PC-3 (cell line): ENCODE measurements at regions not wholly inside any gene's neighbourhood (a gene's known extent, or its start where the extent isn't known, plus 50 kb on each side); places are given as distances from the start of the nearest gene placed in this dataset.

ENCODE experiments used
- ATAC-seq: fragments of 200-7000 bp; cut with Tn5 transposase; 2 replicates; pipeline ENCODE4 v1.9.1; 2020; ENCODE audit warnings: mild to moderate bottlenecking, moderate library complexity
- BruUV-seq: library from RNA; stranded (reverse); fragments of 400-500 nt; replicated peaks from 2 replicates; lab custom pipeline; 2021; lab: Mats Ljungman, UMichigan
- CTCF ChIA-PET: fragments of 300-600 bp; sonication (Branson Sonifier 250); formaldehyde crosslinking; loops from one replicate; lab custom pipeline; 2022; ENCODE audit warnings: antibody characterized with exemption; lab: Charles Lee
- POLR2A ChIA-PET: fragments of 300-600 bp; sonication (Branson Sonifier 250); formaldehyde crosslinking; loops from one replicate; lab custom pipeline; 2022; ENCODE audit warnings: antibody characterized with exemption; ENCODE audit not compliant: unreplicated experiment; lab: Charles Lee
- DNase-seq: peaks from one replicate; pipeline ENCODE4 v3.0.0-alpha.2; 2015
- H2AFZ ChIP-seq: fragments of 300-600 bp; sonication (generic); 2 replicates; pipeline ENCODE4 v1.6.0; 2016; ENCODE audit warnings: antibody characterized with exemption, low read length
- H3F3A ChIP-seq: fragments of 300-600 bp; sonication (generic); one replicate; pipeline ENCODE4 v1.6.0; 2017; ENCODE audit warnings: antibody characterized with exemption, low read length, control low read depth, mild to moderate bottlenecking; ENCODE audit not compliant: unreplicated experiment
- H3K27ac ChIP-seq: fragments of 300-600 bp; sonication (generic); 2 replicates; pipeline ENCODE4 v1.5.1; 2016; ENCODE audit warnings: mild to moderate bottlenecking, low read length
- H3K27me3 ChIP-seq: fragments of 300-600 bp; sonication (generic); 2 replicates; pipeline ENCODE4 v1.6.1; 2016; ENCODE audit warnings: low read length, mixed read lengths
- H3K36me3 ChIP-seq: fragments of 300-600 bp; sonication (generic); 2 replicates; pipeline ENCODE4 v1.6.1; 2016; ENCODE audit warnings: low read depth, mixed run types, low read length, mixed read lengths
- H3K4me1 ChIP-seq: fragments of 300-600 bp; sonication (generic); 2 replicates; pipeline ENCODE4 v1.5.1; 2016; ENCODE audit warnings: low read length; ENCODE audit not compliant: insufficient read depth
- H3K4me2 ChIP-seq: fragments of 300-600 bp; sonication (generic); 2 replicates; pipeline ENCODE4 v1.6.0; 2016; ENCODE audit warnings: low read length
- H3K4me3 ChIP-seq: fragments of 300-600 bp; sonication (generic); 2 replicates; pipeline ENCODE4 v1.5.1; 2016; ENCODE audit warnings: mild to moderate bottlenecking, low read length, mixed read lengths
- H3K79me2 ChIP-seq: fragments of 300-600 bp; sonication (generic); 2 replicates; pipeline ENCODE4 v1.6.1; 2017; ENCODE audit warnings: low read length, mixed read lengths
- H3K9ac ChIP-seq: fragments of 300-600 bp; sonication (generic); 2 replicates; pipeline ENCODE4 v1.6.0; 2016; ENCODE audit warnings: mild to moderate bottlenecking, low read length
- H3K9me2 ChIP-seq: fragments of 300-600 bp; sonication (generic); replicated peaks from 2 replicates; pipeline ENCODE4 v1.6.1; 2016; ENCODE audit warnings: mixed run types, low read length, mixed read lengths
- H3K9me3 ChIP-seq: fragments of 300-600 bp; sonication (generic); 2 replicates; pipeline ENCODE4 v1.6.1; 2016; ENCODE audit warnings: low read length, mixed read lengths
- H4K20me1 ChIP-seq: fragments of 300-600 bp; sonication (generic); 2 replicates; pipeline ENCODE4 v1.6.1; 2016; ENCODE audit warnings: low read length, mixed read lengths
- CTCF ChIP-seq: fragments of 300-600 bp; sonication (generic); conservative IDR thresholded peaks from 2 replicates; pipeline ENCODE4 v1.5.1; 2017; ENCODE audit warnings: antibody characterized with exemption, low read depth, mild to moderate bottlenecking, low read length
- EZH2 ChIP-seq: fragments of 300-600 bp; sonication (generic); IDR thresholded peaks from one replicate; pipeline ENCODE4 v1.6.1; 2017; ENCODE audit warnings: antibody characterized with exemption, mild to moderate bottlenecking, low read length; ENCODE audit not compliant: unreplicated experiment
- EZH2phosphoT487 ChIP-seq: fragments of 300-600 bp; sonication (generic); IDR thresholded peaks from 2 replicates; pipeline ENCODE4 v1.6.1; 2018; ENCODE audit warnings: mild to moderate bottlenecking, antibody characterized with exemption, low read length, borderline replicate concordance
- intact Hi-C: fragments of 100-400 bp; cut with micrococcal nuclease; formaldehyde crosslinking; loops from 2 replicates; pipeline ENCODE4 v1.9.0; 2023

- ATAC-seq = no peak
- Histone ChIP-seq H2AFZ (no peak overlapping the region), H3K79me2 (no peaks in the 10 kb centered on the region), H3K9ac (no peak overlapping the region), H3K4me1 (peaks cover 48% of the 10 kb centered on the region), H3K27me3 (no peaks in the 10 kb centered on the region), H3K9me3 (no peaks in the 10 kb centered on the region), H3F3A (no peaks in the 10 kb centered on the region), H3K4me2 (no peak overlapping the region), H3K36me3 (no peaks in the 10 kb centered on the region), H3K4me3 (no peak overlapping the region), H3K27ac (peak overlapping the region; percentile 59; the same call in 1 of the 2 replicates), H4K20me1 (no peaks in the 10 kb centered on the region), H3K9me2 (no peaks in the 10 kb centered on the region)
- no peak for DNase-seq
- no TSS peak for BruUV-seq
- ChIA-PET POLR2A (no interaction called here), CTCF (no interaction called here)
- TF ChIP-seq CTCF (no peak), EZH2 (no peak), EZH2phosphoT487 (no peak)
- intact Hi-C loops = no loop called here
Observed at GRCh38 chr6:11423072-11423471, 114.5 kb upstream of the TMEM170B start.

GRCh38 chr6:11419763-11420453 lies 117.6 kb upstream of the TMEM170B start:
- no peaks in the 10 kb centered on the region for H4K20me1 ChIP-seq
- H3K79me2 ChIP-seq = no peaks in the 10 kb centered on the region
- no peak overlapping the region for H3K9ac ChIP-seq
- TF ChIP-seq EZH2 (no peak), EZH2phosphoT487 (no peak), CTCF (no peak)
- CTCF ChIA-PET = no interaction called here
- H3K36me3 ChIP-seq = no peaks in the 10 kb centered on the region
- no TSS peak for BruUV-seq
- peaks cover 23% of the 10 kb centered on the region for H3K4me1 ChIP-seq
- POLR2A ChIA-PET = no interaction called here
- H3K27ac ChIP-seq = no peak overlapping the region
- H2AFZ ChIP-seq = no peak overlapping the region
- H3K27me3 ChIP-seq = no peaks in the 10 kb centered on the region
- H3K4me3 ChIP-seq = no peak overlapping the region
- H3K9me2 ChIP-seq = no peaks in the 10 kb centered on the region
- intact Hi-C loops = no loop called here
- no peaks in the 10 kb centered on the region for H3K9me3 ChIP-seq
- DNase-seq (no peak), ATAC-seq (no peak)
- H3K4me2 ChIP-seq = no peak overlapping the region
- no peaks in the 10 kb centered on the region for H3F3A ChIP-seq

- no peak overlapping the region for H3K4me3 ChIP-seq
- intact Hi-C loops = no loop called here
- ChIA-PET CTCF (no interaction called here), POLR2A (no interaction called here)
- no peaks in the 10 kb centered on the region for H3F3A ChIP-seq
- H3K9ac ChIP-seq = no peak overlapping the region
- peaks cover 18% of the 10 kb centered on the region for H3K4me1 ChIP-seq
- H3K9me3 ChIP-seq = no peaks in the 10 kb centered on the region
- H3K27ac ChIP-seq = no peak overlapping the region
- H3K9me2 ChIP-seq = no peaks in the 10 kb centered on the region
- TF ChIP-seq EZH2phosphoT487 (no peak), EZH2 (no peak), CTCF (no peak)
- no peaks in the 10 kb centered on the region for H4K20me1 ChIP-seq
- no peak for DNase-seq
- H3K79me2 ChIP-seq = no peaks in the 10 kb centered on the region
- no peaks in the 10 kb centered on the region for H3K36me3 ChIP-seq
- no peak for ATAC-seq
- BruUV-seq = no TSS peak
- H3K27me3 ChIP-seq = no peaks in the 10 kb centered on the region
- H2AFZ ChIP-seq = no peak overlapping the region
- H3K4me2 ChIP-seq = no peak overlapping the region
Observed at GRCh38 chr6:11418290-11418905, 119.2 kb upstream of the TMEM170B start.
